GM21528 (cell line): ENCODE measurements at regions not wholly inside any gene's neighbourhood (a gene's known extent, or its start where the extent isn't known, plus 50 kb on each side); places are given as distances from the start of the nearest gene placed in this dataset.

Experiments used
- ATAC-seq: cut with Tn5 transposase; IDR thresholded peaks from one replicate; pipeline ENCODE4 v1.9.1; 2021; ENCODE audit warnings: mild to moderate bottlenecking, moderate library complexity; ENCODE audit not compliant: unreplicated experiment, low FRiP score

GRCh38 chr14:62234849-62235248 is 472.6 kb downstream of the SNAPC1 start:
- ATAC-seq, result no peak

GRCh38 chr14:62244221-62244620 is 482.0 kb downstream of the SNAPC1 start:
- no peak for ATAC-seq

- no peak for ATAC-seq
These were observed 485.0 kb downstream of the SNAPC1 start for GRCh38 chr14:62247266-62247665.

GRCh38 chr14:62251237-62251636 is 489.0 kb downstream of the SNAPC1 start:
- ATAC-seq, result no peak

- ATAC-seq, result no peak
These were observed 491.0 kb downstream of the SNAPC1 start for GRCh38 chr14:62253171-62253570.

GRCh38 chr14:62253911-62254310 is 491.7 kb downstream of the SNAPC1 start:
- no peak for ATAC-seq

DNA sequence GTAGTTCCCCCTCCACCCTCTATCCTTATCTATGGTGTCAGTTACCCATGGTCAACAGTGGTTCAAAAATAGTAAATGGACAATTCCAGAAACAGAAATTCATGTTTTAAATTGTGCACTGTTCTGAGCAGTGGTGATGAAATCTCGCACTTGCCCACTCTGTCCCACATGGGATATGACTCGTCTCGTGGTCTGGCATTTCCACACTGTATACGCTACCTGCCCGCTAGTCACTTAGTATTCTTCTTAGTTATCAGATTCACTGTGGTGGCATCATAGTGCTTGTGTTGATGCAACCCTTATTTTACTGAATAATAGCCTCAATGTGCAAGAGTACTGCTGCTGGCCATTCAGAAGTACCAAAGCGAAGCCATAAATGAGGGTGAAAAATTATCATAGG is 507.0 kb downstream of the SNAPC1 start:
- no peak for ATAC-seq

DNA sequence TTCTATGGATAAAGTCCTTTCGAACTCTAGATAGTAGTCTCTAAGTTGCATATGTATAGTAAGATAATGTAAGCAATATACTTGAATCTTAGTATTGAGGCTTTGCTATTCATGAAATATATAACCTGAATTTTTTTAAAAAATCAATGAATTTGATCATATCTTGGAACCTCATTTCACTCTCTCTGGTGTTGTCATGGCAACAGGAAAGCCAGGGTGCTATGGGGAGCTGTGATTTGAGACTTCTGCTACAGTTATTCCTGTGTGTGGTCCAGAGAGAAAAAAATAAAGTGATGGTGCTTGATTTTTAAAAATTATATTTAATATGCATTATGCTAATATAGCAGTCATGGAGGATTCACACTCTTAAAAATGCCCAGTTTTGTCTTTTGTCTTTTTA is 508.0 kb downstream of the SNAPC1 start:
- ATAC-seq, result no peak

DNA sequence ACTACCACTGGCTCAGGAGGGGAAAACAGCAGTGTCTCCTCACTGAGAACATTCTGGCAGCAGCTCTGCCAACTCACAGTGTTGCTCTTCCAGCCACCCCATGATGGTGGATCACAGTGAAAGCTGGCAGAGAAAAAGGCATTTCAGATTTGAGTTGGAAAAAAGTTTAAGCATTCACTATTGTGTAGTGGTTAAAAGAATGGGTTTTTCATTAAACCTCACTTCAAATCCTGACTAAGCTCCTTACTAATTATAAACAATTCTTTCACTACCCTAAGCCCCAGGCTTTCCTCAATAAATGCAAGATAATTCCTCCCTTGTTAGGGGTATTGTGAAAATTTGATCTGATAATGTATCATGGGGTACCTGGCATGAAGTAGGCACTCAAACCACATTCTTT is 518.1 kb downstream of the SNAPC1 start:
- no peak for ATAC-seq

GRCh38 chr14:62283837-62284236 is 521.6 kb downstream of the SNAPC1 start:
- no peak for ATAC-seq

DNA sequence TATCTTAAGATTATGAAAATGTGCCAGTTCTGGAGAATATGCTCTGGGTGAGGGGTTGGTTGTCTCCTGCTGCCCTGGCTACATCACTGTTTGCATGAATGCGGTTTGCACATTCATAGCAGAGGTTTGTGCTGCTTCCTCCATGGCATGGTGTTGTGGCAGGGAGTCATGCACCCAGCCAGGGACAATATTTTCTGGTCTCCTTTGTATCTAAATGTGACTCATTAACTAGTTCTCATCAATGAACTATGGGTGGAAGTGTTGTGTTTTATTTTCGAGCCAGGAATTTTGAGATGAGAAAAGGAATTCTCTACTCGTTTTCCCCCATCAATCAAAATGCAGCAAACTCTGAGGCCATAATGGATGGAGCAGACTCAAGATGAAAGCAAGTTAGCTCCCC is 527.3 kb downstream of the SNAPC1 start:
- ATAC-seq, result no peak

DNA sequence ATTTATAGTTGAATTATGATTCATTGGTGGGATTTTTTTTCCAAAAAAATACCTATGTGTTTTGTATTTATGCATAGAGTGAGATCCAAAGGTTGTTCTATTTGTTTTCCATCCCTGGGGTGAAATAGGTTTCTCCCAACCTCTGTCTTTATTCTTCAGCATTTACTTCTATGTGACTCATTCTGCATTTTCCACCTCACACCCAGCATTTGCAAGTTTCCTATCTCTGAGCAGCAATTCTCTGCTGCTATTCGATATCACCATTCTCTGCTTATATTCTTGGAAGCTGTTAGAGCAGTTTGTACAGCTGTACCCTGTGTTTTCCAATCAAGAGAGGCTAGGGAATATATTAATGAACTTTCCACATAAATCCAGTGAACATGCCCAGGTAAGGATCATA is 538.9 kb downstream of the SNAPC1 start:
- no peak for ATAC-seq

- ATAC-seq, result no peak
These were observed 539.7 kb downstream of the SNAPC1 start for GRCh38 chr14:62301911-62302310.

DNA sequence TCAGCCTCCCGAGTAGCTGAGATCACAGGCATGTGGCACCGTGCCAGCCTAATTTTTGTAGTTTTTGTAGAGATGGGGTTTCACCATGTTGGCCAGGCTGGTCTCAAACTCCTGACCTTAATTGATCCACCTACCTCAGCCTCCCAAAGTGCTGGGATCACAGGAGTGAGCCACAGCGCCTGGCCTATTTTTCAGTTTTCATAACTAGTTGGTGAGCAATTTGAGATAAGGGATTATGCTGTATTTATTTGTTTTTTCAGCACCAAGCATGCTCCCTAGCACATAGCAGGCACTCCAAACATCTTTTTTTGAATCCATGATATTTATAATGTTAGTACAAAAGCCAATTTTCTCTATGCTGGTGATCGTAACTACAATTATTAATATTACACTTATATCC is 541.2 kb downstream of the SNAPC1 start:
- no peak for ATAC-seq

GRCh38 chr14:62304257-62304656 is 542.0 kb downstream of the SNAPC1 start:
- ATAC-seq, result no peak

DNA sequence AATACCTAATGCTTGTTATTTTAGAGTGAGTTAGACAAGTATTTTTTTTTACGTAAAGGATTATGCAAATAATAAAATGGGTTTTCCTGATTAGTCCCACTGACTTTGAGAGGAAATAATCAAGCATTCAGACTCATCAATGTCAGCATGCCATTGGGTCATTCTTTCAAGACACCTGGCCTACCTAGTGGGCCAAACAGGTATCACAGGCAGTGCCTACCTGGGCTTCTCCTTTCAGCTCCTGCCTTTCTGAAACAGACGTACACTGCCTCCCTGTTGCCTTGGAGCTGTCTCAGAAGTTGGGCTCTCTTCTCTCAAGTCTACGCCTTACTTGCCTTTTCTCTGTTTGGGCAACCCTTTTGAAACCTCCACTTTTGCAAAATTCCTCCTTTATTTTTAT is 545.6 kb downstream of the SNAPC1 start:
- ATAC-seq, result no peak

DNA sequence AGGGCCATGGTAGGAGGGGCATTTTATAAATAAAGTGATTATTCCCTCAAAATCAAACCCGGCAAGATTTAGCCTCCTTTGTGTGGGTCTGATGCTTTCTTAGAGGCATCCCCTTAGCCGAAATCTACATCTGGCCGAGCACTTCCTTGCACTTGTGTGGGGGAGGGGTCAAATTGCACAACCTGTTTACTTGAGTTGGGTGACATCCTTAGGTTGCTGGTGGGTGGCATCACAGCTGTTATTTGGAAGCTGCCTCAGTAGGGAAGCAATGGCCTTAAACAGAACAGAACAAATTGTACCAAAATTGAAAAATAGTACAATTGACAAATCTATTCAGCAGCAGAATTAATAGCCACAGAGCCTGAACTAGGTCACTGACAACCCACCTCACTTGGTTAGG is 546.1 kb downstream of the SNAPC1 start:
- no peak for ATAC-seq

DNA sequence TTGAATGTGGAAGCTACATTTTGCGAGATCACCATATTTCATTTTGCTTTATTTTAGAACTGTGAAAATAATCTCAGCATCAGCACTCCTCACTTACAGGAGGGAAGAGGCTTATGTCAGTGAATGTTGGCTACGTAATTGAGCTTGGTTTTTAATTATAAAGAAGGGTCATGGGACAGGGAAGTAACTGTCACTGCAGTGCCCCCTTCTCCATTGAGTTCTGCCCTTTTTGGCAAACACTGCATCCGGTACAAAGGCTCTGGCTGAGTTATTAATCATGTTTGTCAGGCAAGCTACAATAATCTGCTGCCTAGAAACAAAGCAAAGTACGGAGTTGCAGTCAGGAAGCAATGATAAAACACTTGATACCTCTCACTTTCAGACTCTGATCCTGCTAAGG is 546.7 kb downstream of the SNAPC1 start:
- ATAC-seq, result no peak

DNA sequence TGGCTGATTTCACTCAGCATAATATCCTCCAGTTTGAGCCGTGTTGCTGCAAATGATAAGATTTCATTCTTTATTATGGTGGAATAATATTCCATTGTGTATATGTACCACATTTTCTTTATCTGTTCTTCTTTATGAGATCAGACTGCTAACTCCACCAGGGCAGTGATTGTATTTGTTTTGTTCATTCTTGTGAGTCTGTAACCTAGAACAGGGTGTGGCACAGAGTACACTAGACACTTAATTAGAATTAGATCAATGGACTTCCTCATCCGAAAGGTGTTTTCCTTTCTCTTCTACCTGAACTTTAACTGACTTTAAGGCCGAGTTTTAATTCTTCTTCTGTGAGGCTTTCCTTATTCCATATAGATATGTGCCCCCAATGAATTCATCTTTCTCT is 551.0 kb downstream of the SNAPC1 start:
- no peak for ATAC-seq

GRCh38 chr14:62314221-62314620 is 552.0 kb downstream of the SNAPC1 start:
- ATAC-seq, result no peak

DNA sequence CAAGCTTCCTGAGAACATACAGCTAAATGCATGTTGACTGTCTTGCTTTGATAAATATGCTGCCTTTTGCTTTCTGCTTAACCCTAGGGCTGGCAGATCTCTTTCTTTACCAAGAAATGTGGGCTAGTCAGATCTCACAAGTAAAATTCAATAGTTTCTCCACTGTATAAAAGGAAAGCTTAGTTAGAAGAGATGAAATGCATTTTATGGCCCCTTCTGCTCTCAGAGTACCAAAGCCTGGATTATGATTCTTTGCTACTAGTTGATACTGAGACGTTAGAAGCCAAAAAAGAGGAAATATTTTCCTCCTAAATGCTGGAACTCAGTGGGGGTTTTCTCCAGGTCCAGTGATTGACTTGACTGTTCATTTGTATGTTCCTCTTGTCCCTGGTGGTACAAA is 552.7 kb downstream of the SNAPC1 start:
- ATAC-seq, result no peak

GRCh38 chr14:62315631-62316030 is 553.4 kb downstream of the SNAPC1 start:
- ATAC-seq, result no peak

DNA sequence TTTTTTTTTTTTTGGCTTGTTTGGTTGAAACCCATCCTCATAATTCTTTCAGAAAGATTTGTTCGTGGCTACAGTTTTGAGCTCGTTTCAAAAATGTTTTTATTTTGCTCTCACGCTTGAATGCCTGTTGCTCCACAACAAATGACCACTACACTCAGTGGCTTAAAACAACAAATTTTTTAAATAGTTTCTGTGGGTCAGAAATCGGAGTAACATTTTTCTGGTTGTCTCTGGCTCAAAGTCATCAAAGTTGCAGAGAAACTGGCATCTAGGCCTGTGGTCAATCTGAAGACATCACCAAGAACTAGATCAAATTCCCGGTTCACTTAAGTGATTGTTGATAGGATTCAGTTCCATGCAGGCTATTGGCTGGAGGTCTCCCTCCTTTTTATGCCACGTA is 560.0 kb downstream of the SNAPC1 start:
- no peak for ATAC-seq

DNA sequence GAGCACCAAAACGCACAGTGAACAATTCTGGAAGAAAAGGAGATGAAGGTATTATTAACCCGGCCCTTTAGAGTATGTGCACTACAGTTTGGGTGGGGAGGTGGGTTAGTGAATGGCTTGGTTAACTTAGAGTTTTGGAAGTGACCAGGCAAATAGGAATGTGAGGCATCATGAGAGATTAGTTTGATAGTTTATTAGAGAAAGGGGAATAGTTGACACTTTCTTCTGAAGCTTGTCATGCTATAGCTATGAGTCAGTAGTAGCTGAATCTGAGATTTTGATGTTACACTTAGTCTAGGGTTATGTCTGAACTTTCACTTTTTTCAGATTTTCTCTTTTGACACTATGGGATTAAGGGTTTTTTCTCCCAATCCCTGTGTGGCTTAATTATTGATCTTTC is 567.2 kb downstream of the SNAPC1 start:
- no peak for ATAC-seq
